AG10803 (cell line): ENCODE measurements at regions not wholly inside any gene's neighbourhood (a gene's known extent, or its start where the extent isn't known, plus 50 kb on each side); places are given as distances from the start of the nearest gene placed in this dataset.

Source experiments
- DNase-seq: peaks from one replicate; pipeline ENCODE4 v3.0.0; 2010; ENCODE audit warnings: low read depth
- H3K4me3 ChIP-seq: 2 replicates; pipeline ENCODE4 v1.5.1; 2011; ENCODE audit warnings: mild to moderate bottlenecking, low read length, control low read depth
- TF ChIP-seq, protein P1 (sequence below): conservative IDR thresholded peaks from 2 replicates; pipeline ENCODE4 v1.5.1; 2011; ENCODE audit warnings: mild to moderate bottlenecking, low read length, control low read depth, inconsistent platforms

DNA sequence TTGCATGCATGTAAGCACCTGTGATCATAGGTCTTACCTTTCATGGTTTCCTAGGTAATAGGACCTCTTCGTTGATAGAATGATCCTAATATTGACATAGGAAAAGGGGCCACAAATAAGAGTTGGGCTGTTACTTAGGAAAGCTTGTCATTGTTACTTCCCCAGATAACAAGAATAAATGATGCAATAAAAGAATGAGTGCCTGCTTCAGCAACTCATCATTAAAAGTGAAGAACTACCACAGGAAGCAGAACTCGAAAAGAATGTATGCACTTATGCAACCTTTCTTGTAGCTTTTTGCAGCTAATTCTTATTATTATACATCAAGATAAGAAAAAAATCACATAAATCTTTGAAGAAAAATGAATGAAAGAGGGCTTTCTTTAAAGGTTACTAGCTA lies 548.6 kb downstream of the LTN1 start:
- DNase-seq, result peak; percentile 76

DNA sequence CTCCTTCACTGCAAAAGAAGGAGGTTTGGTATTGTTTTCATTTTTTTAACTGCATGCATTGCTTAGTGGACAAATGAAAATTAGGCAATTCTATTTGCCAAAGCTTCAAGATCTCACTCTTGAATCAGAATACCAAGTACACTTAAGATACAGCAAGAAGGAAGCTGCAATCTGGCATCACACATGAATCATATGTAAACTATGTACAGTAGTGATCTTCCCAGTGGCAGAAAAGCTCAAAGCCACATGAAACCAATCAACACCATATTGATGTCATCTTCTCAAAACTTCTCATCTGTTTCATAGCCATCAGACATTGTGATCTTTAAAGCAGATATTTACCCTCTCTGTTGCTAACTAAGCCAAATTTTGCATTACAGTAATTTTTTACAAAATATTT lies 550.1 kb downstream of the LTN1 start:
- H3K4me3 ChIP-seq, result no peak overlapping the region
- DNase-seq, result peak; percentile 97
- TF ChIP-seq, protein P1, sequence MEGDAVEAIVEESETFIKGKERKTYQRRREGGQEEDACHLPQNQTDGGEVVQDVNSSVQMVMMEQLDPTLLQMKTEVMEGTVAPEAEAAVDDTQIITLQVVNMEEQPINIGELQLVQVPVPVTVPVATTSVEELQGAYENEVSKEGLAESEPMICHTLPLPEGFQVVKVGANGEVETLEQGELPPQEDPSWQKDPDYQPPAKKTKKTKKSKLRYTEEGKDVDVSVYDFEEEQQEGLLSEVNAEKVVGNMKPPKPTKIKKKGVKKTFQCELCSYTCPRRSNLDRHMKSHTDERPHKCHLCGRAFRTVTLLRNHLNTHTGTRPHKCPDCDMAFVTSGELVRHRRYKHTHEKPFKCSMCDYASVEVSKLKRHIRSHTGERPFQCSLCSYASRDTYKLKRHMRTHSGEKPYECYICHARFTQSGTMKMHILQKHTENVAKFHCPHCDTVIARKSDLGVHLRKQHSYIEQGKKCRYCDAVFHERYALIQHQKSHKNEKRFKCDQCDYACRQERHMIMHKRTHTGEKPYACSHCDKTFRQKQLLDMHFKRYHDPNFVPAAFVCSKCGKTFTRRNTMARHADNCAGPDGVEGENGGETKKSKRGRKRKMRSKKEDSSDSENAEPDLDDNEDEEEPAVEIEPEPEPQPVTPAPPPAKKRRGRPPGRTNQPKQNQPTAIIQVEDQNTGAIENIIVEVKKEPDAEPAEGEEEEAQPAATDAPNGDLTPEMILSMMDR, result no peak

More for the DNA sequence above, 548.6 kb downstream of the LTN1 start:
- TF ChIP-seq, protein P1, result no peak
- no peak overlapping the region for H3K4me3 ChIP-seq

DNA sequence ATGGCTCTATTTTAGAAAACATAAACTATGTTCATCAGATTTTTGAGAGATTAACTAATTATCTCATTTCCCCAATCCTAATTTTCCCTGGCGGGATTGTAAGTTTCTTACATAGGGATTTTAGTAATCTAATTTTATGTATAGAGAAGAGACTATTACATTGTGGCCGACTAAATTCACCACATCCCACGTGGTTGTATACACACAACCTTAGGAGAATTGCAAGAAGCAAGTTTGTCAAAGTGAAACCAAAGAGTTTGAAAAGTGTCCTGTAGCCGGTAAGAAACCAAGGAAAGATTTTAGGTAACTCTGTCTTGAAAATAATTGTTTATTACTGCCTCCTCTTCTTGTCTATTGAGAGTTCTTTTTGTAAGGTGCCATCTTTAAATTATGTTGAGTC lies 550.6 kb downstream of the LTN1 start:
- no peak for DNase-seq
- H3K4me3 ChIP-seq, result no peak overlapping the region
- TF ChIP-seq, protein P1, result no peak

DNA sequence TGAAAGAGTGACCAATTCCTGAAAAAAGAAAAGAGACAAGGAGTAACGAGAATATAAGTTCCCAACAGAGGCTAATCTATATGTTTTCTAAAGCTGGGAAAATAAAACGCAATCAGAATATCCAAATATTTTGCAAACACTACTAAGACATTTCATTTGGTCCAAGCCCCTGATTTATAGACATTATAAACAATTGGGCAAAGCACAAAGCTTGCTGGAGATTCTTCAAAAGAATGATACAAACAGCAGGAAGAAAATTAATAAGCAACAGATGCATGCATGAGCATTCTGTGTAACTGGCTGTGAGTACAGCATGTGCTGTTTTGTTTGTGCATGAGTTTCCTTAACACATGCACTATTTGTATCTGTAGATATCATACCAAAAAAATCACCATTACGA lies 552.9 kb downstream of the LTN1 start:
- TF ChIP-seq, protein P1, result no peak
- H3K4me3 ChIP-seq, result no peak overlapping the region
- DNase-seq, result peak; percentile 91

DNA sequence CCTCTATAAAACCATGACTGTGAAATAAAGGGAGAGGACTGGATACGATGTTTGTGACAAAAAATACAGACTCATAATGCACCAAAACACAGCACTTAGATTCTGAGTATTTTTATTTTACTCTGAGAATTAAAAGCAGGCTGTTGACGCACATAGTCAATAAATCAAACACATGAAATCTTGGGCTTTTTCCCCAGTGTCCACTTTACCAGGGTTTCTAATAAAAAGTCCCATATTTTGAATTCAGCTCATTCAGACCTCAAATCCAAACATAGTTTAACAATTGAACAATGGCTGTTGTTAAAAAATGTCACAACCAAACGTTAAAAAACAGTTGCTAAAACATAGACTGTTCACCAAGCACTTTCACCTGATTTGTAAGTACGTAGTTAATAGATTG lies 553.4 kb downstream of the LTN1 start:
- DNase-seq, result peak; percentile 58
- no peak overlapping the region for H3K4me3 ChIP-seq
- TF ChIP-seq, protein P1, result no peak

DNA sequence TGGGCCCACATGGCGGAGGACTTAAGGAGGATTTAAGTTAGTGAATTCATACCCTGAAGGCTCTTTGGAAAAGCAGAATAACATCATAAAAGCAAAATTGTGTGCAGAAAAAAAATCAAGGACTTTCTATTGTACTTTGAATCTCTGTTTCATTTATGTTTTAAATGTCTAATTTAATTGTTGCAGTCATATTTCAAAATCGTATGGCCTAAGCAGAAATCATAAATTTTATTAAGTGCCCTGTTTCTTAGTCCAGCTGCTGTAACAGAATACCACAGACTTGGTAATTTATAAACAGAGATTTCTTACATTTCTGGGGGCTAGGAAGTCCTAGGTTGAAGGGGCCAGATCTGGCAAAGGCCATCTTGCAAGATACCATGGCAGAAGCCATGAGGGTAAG lies 555.6 kb downstream of the LTN1 start:
- no peak overlapping the region for H3K4me3 ChIP-seq
- TF ChIP-seq, protein P1, result no peak
- DNase-seq, result no peak

DNA sequence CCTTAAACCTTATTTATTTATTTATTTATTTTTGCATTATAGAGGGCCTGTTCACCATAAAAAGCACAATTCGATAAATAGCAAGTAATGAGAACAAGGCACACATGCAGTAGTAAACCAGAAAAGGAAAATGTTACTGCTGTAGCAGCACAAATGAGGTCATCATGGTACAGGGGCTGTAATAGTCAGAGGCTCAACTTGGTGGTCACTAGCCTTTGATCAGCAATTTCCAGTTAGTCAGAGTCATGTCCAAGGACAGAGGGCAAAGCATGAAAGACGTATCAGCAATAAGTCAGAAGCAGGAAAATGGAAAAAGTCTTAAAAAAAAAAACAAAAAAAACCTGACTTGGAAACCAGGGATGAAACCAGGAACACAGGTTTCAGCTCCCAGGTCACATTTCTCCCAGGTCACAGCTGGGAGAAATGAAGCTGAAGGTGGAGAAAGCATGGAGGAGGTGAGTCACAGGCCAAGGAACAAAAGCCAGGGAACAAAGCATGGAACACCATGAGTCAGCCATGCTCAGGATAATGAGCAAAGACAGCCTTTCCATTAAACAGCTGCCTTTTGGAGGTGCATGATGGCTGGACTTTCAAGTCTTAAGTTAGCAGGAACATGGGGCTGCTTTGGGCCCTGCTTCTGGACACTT lies 556.3 kb downstream of the LTN1 start:
- no peak overlapping the region for H3K4me3 ChIP-seq
- TF ChIP-seq, protein P1, result no peak
- DNase-seq, result no peak
